GM18526 (cell line): ENCODE measurements at regions not wholly inside any gene's neighbourhood (a gene's known extent, or its start where the extent isn't known, plus 50 kb on each side); places are given as distances from the start of the nearest gene placed in this dataset.

ENCODE experiments used
- POLR2A ChIP-seq: IDR thresholded peaks from 3 replicates; pipeline ENCODE4 v1.6.1; 2011; ENCODE audit not compliant: insufficient read length; ENCODE audit errors: extremely low read depth

- TF ChIP-seq POLR2A, result no peak
These were observed 340.8 kb downstream of the KLF5 start for GRCh38 chr13:73399347-73400216.

DNA sequence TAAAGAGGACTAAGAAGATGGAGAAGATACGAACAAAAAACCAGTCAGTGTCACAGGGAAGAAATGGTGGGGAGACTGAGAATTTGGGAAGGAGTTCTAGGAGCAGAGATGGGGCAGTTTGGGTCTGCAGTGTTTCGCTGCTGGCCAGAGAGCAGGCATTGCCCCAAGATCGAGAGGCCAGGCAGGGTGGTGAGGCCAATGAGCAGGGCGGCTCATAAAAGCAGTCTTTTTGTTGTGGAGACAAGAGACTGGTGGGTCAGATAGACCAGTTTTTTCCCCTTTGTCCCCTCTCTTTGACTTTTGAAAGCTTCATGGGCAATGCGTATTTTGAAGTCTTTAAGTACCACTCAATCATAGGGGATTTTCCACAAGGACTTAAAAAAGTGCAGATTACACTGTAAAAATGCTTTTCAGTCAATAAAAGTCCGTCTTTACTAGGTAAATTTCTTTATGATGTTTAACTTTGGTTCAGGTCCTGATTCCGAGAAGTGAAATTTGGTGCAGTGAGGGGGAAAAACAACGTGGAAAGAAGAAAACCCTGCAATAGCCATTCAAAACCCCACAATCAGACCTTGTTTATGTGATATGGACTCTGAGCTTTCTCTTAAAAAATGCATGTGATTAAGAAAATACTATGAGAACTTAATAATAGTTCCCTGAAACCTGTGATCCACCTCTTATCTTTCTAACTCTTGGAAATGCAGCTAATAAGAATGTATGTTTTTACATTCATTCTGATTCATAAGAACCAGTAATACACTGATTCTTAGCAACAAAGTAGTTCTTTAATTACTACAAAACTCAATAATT is 338.9 kb downstream of the KLF5 start:
- TF ChIP-seq POLR2A, result no peak

DNA sequence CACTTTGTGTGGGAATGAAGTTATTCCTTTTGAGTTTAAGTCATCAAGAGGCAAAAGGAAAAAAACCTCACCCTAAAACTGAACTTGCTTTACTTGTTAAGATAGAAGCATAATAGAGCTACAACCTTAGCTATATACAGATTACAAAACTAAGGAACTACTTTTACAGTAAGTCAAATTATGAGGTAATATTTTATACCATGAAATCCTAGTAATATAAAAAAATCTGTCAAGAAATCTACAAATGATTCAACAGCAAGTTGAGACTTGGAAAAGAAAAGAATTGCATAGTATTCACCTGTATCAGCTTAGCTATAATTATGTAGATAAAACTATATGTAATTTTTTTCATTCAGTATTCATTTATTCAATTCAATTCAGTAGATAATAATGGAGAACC is 335.3 kb downstream of the KLF5 start:
- no peak for TF ChIP-seq POLR2A

DNA sequence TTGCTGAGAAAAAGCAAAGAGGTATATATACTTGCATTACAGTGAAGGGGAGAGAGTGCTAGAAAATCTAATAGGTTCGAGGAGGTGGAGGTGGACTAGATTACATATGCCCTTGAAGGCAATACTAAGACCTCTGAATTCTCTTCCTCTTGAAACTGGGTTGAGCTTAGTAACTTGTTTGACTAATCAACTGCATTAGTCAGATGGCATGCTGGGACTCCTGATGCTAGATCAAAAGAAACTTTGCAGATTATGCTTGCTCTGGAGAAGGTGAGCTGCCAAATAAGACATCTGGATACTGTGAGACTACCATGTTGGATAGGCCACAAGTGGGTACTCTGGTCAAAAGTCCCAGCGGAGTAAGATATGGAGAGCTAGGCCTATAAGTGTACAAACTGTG is 331.3 kb downstream of the KLF5 start:
- no peak for TF ChIP-seq POLR2A

GRCh38 chr13:73388586-73388985 is 329.8 kb downstream of the KLF5 start:
- TF ChIP-seq POLR2A, result no peak

- no peak for TF ChIP-seq POLR2A
These were observed 328.5 kb downstream of the KLF5 start for GRCh38 chr13:73387318-73387717.

- no peak for TF ChIP-seq POLR2A
These were observed 327.0 kb downstream of the KLF5 start for GRCh38 chr13:73385848-73386247.

GRCh38 chr13:73372666-73373627 is 314.1 kb downstream of the KLF5 start:
- no peak for TF ChIP-seq POLR2A

DNA sequence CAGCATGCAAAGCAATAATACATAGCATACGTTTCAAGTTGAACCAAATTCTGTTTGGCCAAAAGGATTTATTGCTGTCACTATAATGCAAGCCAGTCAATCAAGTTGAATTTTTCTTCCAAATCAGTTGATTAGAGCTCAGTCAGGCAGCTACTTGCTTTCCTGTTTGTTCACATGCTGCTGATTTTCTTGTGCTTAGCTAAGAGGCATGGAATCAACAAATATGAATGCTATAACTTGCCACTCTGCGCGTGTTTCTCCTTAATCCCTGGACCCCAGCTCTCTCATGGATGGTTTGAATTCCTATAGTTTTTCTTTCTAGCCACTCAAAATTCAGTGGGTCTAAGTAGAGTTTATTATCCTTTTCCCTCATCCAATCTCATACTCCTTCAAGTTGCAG is 311.3 kb downstream of the KLF5 start:
- TF ChIP-seq POLR2A, result no peak

GRCh38 chr13:73369095-73369494 is 310.3 kb downstream of the KLF5 start:
- TF ChIP-seq POLR2A, result no peak

DNA sequence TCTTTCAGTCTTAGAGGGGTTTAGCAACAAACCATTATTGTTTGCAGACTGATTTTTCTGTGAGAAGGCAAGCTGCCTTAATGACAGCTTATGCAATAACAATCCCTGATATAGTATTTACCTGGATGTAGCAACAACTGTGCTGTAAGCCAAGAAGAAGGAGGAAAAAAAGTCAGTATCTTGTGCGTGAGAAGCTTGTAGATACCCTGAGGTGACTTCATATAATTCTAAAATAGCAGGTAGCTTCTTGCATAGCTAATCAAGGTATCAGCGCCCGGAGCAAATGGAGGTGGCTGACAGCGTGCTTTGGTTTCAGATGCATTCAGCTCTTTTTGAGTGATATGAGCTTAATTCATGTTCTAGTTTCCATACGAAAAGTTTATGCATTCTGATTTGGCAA is 309.8 kb downstream of the KLF5 start:
- TF ChIP-seq POLR2A, result no peak

DNA sequence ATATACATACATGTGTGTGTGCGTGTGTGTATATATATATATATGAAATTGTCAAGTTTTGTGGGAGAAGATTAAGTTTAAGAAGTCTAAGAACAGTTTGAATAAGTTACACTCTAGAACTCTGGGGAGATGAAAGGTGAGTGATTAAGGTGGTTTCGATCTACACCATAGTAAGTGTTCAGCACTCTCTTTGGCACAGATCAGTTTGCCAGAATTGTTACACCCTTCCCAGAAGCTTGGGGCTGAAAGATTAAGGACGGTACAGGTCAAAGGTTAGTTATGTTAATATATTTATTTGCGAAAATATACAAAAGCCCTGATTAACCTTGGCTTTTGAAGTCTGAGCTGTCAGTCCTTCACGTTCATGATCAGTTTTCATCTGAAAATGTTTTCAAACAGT is 309.1 kb downstream of the KLF5 start:
- no peak for TF ChIP-seq POLR2A

DNA sequence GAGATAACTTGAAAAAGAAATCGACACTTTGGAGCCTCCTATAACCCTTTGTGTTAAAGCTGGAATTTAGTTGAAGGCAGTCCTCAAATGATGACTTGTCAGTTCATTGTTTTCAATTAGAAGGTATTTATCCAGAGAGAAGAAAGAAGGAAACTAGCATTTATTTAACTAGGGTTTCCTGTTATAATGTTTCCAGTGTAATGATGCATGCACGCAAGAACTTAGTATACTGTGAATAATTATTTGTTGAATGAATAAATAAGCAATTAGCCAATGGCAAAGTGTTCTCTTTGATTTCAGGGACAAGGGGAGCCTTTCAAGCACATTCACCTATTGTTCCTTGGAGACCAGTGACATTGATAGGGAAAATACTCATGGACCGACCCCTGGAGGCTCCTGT is 307.4 kb downstream of the KLF5 start:
- TF ChIP-seq POLR2A, result no peak

GRCh38 chr13:73365681-73366080 is 306.9 kb downstream of the KLF5 start:
- TF ChIP-seq POLR2A, result no peak

GRCh38 chr13:73365252-73365651 is 306.4 kb downstream of the KLF5 start:
- TF ChIP-seq POLR2A, result no peak
